Activated CD4-positive, alpha-beta memory T cell treated with anti-CD3 and anti-CD28 coated beads, Interleukin-2, amount 10 ng/mL, durations not matched to agents 7 days and 5 days (primary cell): ENCODE measurements at regions not wholly inside any gene's neighbourhood (a gene's known extent, or its start where the extent isn't known, plus 50 kb on each side); places are given as distances from the start of the nearest gene placed in this dataset.
"Not testable (repeated sequence)": the region's sequence is repeated elsewhere in the genome, so short reads cannot be mapped to it uniquely, and the experiment has no call there.

ENCODE experiments used
- CTCF ChIA-PET: fragments of 350-600 bp; sonication (Branson Sonifier 250); formaldehyde crosslinking; loops from one replicate; lab custom pipeline; 2021; ENCODE audit warnings: antibody characterized with exemption, inconsistent platforms; lab: Charles Lee
- POLR2A ChIA-PET: fragments of 350-600 bp; sonication (Branson Sonifier 250); formaldehyde crosslinking; loops from one replicate; lab custom pipeline; 2021; ENCODE audit warnings: antibody characterized with exemption; lab: Charles Lee
- DNase-seq: peaks from one replicate; pipeline ENCODE4 v3.0.0-alpha.2; 2020
- H3K27ac Mint-ChIP-seq: one replicate; pipeline ENCODE4 v1.8.0; 2021; ENCODE audit warnings: mild to moderate bottlenecking, mixed read lengths
- H3K27me3 Mint-ChIP-seq: one replicate; pipeline ENCODE4 v1.8.0; 2021; ENCODE audit warnings: mixed read lengths
- H3K36me3 Mint-ChIP-seq: one replicate; pipeline ENCODE4 v1.8.0; 2021; ENCODE audit warnings: low read depth, mixed read lengths
- H3K4me1 Mint-ChIP-seq: one replicate; pipeline ENCODE4 v1.8.0; 2021; ENCODE audit warnings: mixed read lengths
- H3K4me3 Mint-ChIP-seq: one replicate; pipeline ENCODE4 v1.8.0; 2021; ENCODE audit warnings: mild to moderate bottlenecking, mixed read lengths
- H3K9me3 Mint-ChIP-seq: one replicate; pipeline ENCODE4 v1.8.0; 2021; ENCODE audit warnings: mixed read lengths

GRCh38 chr15:79629687-79630086 lies 197.6 kb downstream of the MINAR1 start:
- Mint-ChIP-seq H3K4me3 (no peak overlapping the region), H3K4me1 (no peaks in the 10 kb centered on the region), H3K27ac (no peak overlapping the region), H3K9me3 (no peaks in the 10 kb centered on the region), H3K36me3 (no peaks in the 10 kb centered on the region), H3K27me3 (peaks cover 25% of the 10 kb centered on the region)
- ChIA-PET POLR2A (no interaction called here), CTCF (interaction anchor here (0.5 to 1.4 kb wide), 2 partner anchors 34 to 364 kb away, joined by 3 to 4 read pairs; no protein-coding TSS in a partner anchor)
- DNase-seq = no peak

- CTCF ChIA-PET = no interaction called here
Measured at GRCh38 chr15:79632457-79632856, 200.3 kb downstream of the MINAR1 start.

GRCh38 chr15:79635149-79635771 lies 203.1 kb downstream of the MINAR1 start:
- Mint-ChIP-seq H3K4me3 (no peak overlapping the region), H3K27me3 (peaks cover 13% of the 10 kb centered on the region), H3K36me3 (no peaks in the 10 kb centered on the region), H3K4me1 (no peaks in the 10 kb centered on the region), H3K9me3 (no peaks in the 10 kb centered on the region), H3K27ac (no peak overlapping the region)
- ChIA-PET CTCF (no interaction called here), POLR2A (no interaction called here)
- no peak for DNase-seq

More at GRCh38 chr15:79632457-79632856, 200.3 kb downstream of the MINAR1 start:
- H3K4me1 Mint-ChIP-seq = no peaks in the 10 kb centered on the region
- no peak overlapping the region for H3K4me3 Mint-ChIP-seq
- H3K27me3 Mint-ChIP-seq = peaks cover 15% of the 10 kb centered on the region
- DNase-seq = no peak
- no peaks in the 10 kb centered on the region for H3K9me3 Mint-ChIP-seq
- no peaks in the 10 kb centered on the region for H3K36me3 Mint-ChIP-seq
- POLR2A ChIA-PET = no interaction called here
- no peak overlapping the region for H3K27ac Mint-ChIP-seq

- H3K9me3 Mint-ChIP-seq = no peaks in the 10 kb centered on the region
- no peak overlapping the region for H3K4me3 Mint-ChIP-seq
- H3K36me3 Mint-ChIP-seq = no peaks in the 10 kb centered on the region
- no peaks in the 10 kb centered on the region for H3K4me1 Mint-ChIP-seq
- no peak for DNase-seq
- POLR2A ChIA-PET = no interaction called here
- peaks cover 11% of the 10 kb centered on the region for H3K27me3 Mint-ChIP-seq
- H3K27ac Mint-ChIP-seq = no peak overlapping the region
- CTCF ChIA-PET = no interaction called here
Measured at GRCh38 chr15:79635897-79636561, 203.9 kb downstream of the MINAR1 start.

- H3K4me3 Mint-ChIP-seq = no peak overlapping the region
- H3K9me3 Mint-ChIP-seq = no peaks in the 10 kb centered on the region
- no peaks in the 10 kb centered on the region for H3K36me3 Mint-ChIP-seq
- CTCF ChIA-PET = no interaction called here
- H3K27ac Mint-ChIP-seq = no peak overlapping the region
- H3K27me3 Mint-ChIP-seq = peaks cover 14% of the 10 kb centered on the region
- peaks cover 2% of the 10 kb centered on the region for H3K4me1 Mint-ChIP-seq
- POLR2A ChIA-PET = no interaction called here
- DNase-seq = no peak
Measured at GRCh38 chr15:79640206-79640605, 208.1 kb downstream of the MINAR1 start.

- Mint-ChIP-seq H3K9me3 (no peaks in the 10 kb centered on the region), H3K4me3 (no peak overlapping the region), H3K36me3 (no peaks in the 10 kb centered on the region), H3K27ac (no peak overlapping the region), H3K4me1 (peaks cover 2% of the 10 kb centered on the region), H3K27me3 (peaks cover 17% of the 10 kb centered on the region)
- DNase-seq = no peak
- ChIA-PET CTCF (no interaction called here), POLR2A (no interaction called here)
Measured at GRCh38 chr15:79641841-79642240, 209.7 kb downstream of the MINAR1 start.

GRCh38 chr15:79643393-79643792 lies 211.3 kb downstream of the MINAR1 start:
- Mint-ChIP-seq H3K9me3 (no peaks in the 10 kb centered on the region), H3K27me3 (peaks cover 17% of the 10 kb centered on the region), H3K27ac (no peak overlapping the region), H3K4me1 (peaks cover 2% of the 10 kb centered on the region), H3K4me3 (no peak overlapping the region), H3K36me3 (no peaks in the 10 kb centered on the region)
- POLR2A ChIA-PET = no interaction called here
- CTCF ChIA-PET = no interaction called here
- DNase-seq = no peak

- CTCF ChIA-PET = no interaction called here
- Mint-ChIP-seq H3K9me3 (no peaks in the 10 kb centered on the region), H3K4me1 (peaks cover 2% of the 10 kb centered on the region), H3K27me3 (peaks cover 17% of the 10 kb centered on the region), H3K36me3 (no peaks in the 10 kb centered on the region), H3K27ac (no peak overlapping the region), H3K4me3 (no peak overlapping the region)
- DNase-seq = peak; percentile 20
- POLR2A ChIA-PET = no interaction called here
Measured at GRCh38 chr15:79644091-79644490, 212.0 kb downstream of the MINAR1 start.

- CTCF ChIA-PET, DNase-seq, H3K4me1 Mint-ChIP-seq: not testable (repeated sequence)
Measured at GRCh38 chr15:79652972-79653371, 220.8 kb downstream of the MINAR1 start.

GRCh38 chr15:79653533-79653932 lies 221.4 kb downstream of the MINAR1 start:
- Mint-ChIP-seq H3K27ac (no peak overlapping the region), H3K27me3 (peaks cover 12% of the 10 kb centered on the region), H3K4me1 (no peaks in the 10 kb centered on the region), H3K36me3 (no peaks in the 10 kb centered on the region), H3K9me3 (no peaks in the 10 kb centered on the region), H3K4me3 (no peak overlapping the region)
- ChIA-PET POLR2A (no interaction called here), CTCF (no interaction called here)
- no peak for DNase-seq

More at GRCh38 chr15:79652972-79653371, 220.8 kb downstream of the MINAR1 start:
- H3K27me3 Mint-ChIP-seq = peaks cover 12% of the 10 kb centered on the region
- POLR2A ChIA-PET, H3K9me3 Mint-ChIP-seq, H3K36me3 Mint-ChIP-seq, H3K27ac Mint-ChIP-seq, H3K4me3 Mint-ChIP-seq: not testable (repeated sequence)

- no peak for DNase-seq
- H3K4me1 Mint-ChIP-seq = no peaks in the 10 kb centered on the region
- CTCF ChIA-PET = interaction anchor here (0.7 kb wide), 1 partner anchor 315 kb away, joined by 3 read pairs; no protein-coding TSS in a partner anchor
- H3K36me3 Mint-ChIP-seq = no peaks in the 10 kb centered on the region
- H3K27me3 Mint-ChIP-seq = peaks cover 13% of the 10 kb centered on the region
- no peak overlapping the region for H3K27ac Mint-ChIP-seq
- H3K9me3 Mint-ChIP-seq = no peaks in the 10 kb centered on the region
- H3K4me3 Mint-ChIP-seq = no peak overlapping the region
- POLR2A ChIA-PET = no interaction called here
Measured at GRCh38 chr15:79656151-79657000, 224.2 kb downstream of the MINAR1 start.

GRCh38 chr15:79657722-79658121 lies 225.6 kb downstream of the MINAR1 start:
- peaks cover 23% of the 10 kb centered on the region for H3K27me3 Mint-ChIP-seq
- no peaks in the 10 kb centered on the region for H3K9me3 Mint-ChIP-seq
- H3K4me3 Mint-ChIP-seq = no peak overlapping the region
- ChIA-PET POLR2A (no interaction called here), CTCF (no interaction called here)
- H3K27ac Mint-ChIP-seq = no peak overlapping the region
- no peaks in the 10 kb centered on the region for H3K4me1 Mint-ChIP-seq
- DNase-seq = no peak
- H3K36me3 Mint-ChIP-seq = no peaks in the 10 kb centered on the region

- no peak for DNase-seq
- POLR2A ChIA-PET = no interaction called here
- H3K4me3 Mint-ChIP-seq = no peak overlapping the region
Measured at GRCh38 chr15:79659691-79660090, 227.6 kb downstream of the MINAR1 start.

More at GRCh38 chr15:79659691-79660090, 227.6 kb downstream of the MINAR1 start:
- H3K27me3 Mint-ChIP-seq = peaks cover 26% of the 10 kb centered on the region
- H3K4me1 Mint-ChIP-seq = no peaks in the 10 kb centered on the region
- no peaks in the 10 kb centered on the region for H3K9me3 Mint-ChIP-seq
- no peak overlapping the region for H3K27ac Mint-ChIP-seq
- CTCF ChIA-PET = no interaction called here
- H3K36me3 Mint-ChIP-seq = no peaks in the 10 kb centered on the region
